Kidney capillary endothelial cell (primary cell): ENCODE measurements at regions not wholly inside any gene's neighbourhood (a gene's known extent, or its start where the extent isn't known, plus 50 kb on each side); places are given as distances from the start of the nearest gene placed in this dataset.

ENCODE experiments used
- DNase-seq: peaks from one replicate; pipeline ENCODE4 v3.0.0-alpha.2; 2018; ENCODE audit warnings: low spot score

GRCh38 chr11:123378096-123378495 lies 52.0 kb upstream of the GRAMD1B start:
- DNase-seq, result no peak

- DNase-seq, result no peak
These were observed 52.7 kb upstream of the GRAMD1B start for GRCh38 chr11:123377355-123377754.

- no peak for DNase-seq
These were observed 54.2 kb upstream of the GRAMD1B start for GRCh38 chr11:123375832-123376231.

- no peak for DNase-seq
These were observed 55.5 kb upstream of the GRAMD1B start for GRCh38 chr11:123374622-123374968.

- DNase-seq, result no peak
These were observed 56.1 kb upstream of the GRAMD1B start for GRCh38 chr11:123373754-123374621.

GRCh38 chr11:123371506-123372297 lies 58.4 kb upstream of the GRAMD1B start:
- DNase-seq, result no peak

GRCh38 chr11:123366924-123367323 lies 63.1 kb upstream of the GRAMD1B start:
- no peak for DNase-seq

GRCh38 chr11:123365955-123366354 lies 64.1 kb upstream of the GRAMD1B start:
- no peak for DNase-seq

- DNase-seq, result no peak
These were observed 66.0 kb upstream of the GRAMD1B start for GRCh38 chr11:123364080-123364479.

- no peak for DNase-seq
These were observed 66.5 kb upstream of the GRAMD1B start for GRCh38 chr11:123363556-123363955.

GRCh38 chr11:123362941-123363340 lies 67.1 kb upstream of the GRAMD1B start:
- DNase-seq, result no peak

- no peak for DNase-seq
These were observed 67.9 kb upstream of the GRAMD1B start for GRCh38 chr11:123362186-123362585.

GRCh38 chr11:123361110-123361509 lies 69.0 kb upstream of the GRAMD1B start:
- no peak for DNase-seq

GRCh38 chr11:123360267-123360936 lies 69.7 kb upstream of the GRAMD1B start:
- no peak for DNase-seq

GRCh38 chr11:123357990-123358827 lies 71.9 kb upstream of the GRAMD1B start:
- DNase-seq, result peak; percentile 8

GRCh38 chr11:123357353-123357989 lies 72.6 kb upstream of the GRAMD1B start:
- no peak for DNase-seq

- DNase-seq, result no peak
These were observed 73.5 kb upstream of the GRAMD1B start for GRCh38 chr11:123356539-123356938.

- DNase-seq, result no peak
These were observed 75.6 kb upstream of the GRAMD1B start for GRCh38 chr11:123354371-123354975.

- DNase-seq, result no peak
These were observed 78.7 kb upstream of the GRAMD1B start for GRCh38 chr11:123351375-123351774.

GRCh38 chr11:123349382-123349781 lies 80.7 kb upstream of the GRAMD1B start:
- DNase-seq, result no peak

- DNase-seq, result no peak
These were observed 85.2 kb upstream of the GRAMD1B start for GRCh38 chr11:123344790-123345357.
